ENCODE measurements at regions not wholly inside any gene's neighbourhood (a gene's known extent, or its start where the extent isn't known, plus 50 kb on each side); places are given as distances from the start of the nearest gene placed in this dataset.

DNA sequence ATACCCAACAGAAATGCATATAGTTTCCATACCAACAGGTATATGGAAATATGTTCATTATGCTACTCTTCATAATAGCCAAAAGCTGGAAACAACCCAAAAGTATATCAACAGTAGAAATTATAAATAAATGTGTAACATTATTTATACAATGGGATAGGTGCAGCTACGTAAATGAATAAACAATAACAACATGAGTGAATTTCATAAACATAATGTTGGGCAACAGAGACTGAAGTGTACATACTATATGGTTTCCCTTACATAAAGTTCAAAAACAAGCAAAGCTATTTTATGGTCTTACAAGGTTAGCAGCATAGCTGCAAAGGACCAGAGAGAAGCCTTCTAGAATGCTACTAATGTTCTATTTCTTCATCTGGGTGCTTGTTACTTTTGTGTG, 305.0 kb downstream of the INSC start:
- Histone ChIP-seq H3K4me2 (no peak overlapping the region), H3F3A (replicated peaks; ENCODE audit: low read depth) (no peaks in the 10 kb centered on the region), H3K27ac (ENCODE audit: low read depth) (no peak overlapping the region), H3K4me1 (ENCODE audit: insufficient read depth) (no peaks in the 10 kb centered on the region; the same call in 1 of the 2 replicates), H2AFZ (no peak overlapping the region), H3K79me2 (replicated peaks; ENCODE audit: insufficient read depth) (no peaks in the 10 kb centered on the region), H3K9me2 (ENCODE audit: insufficient read depth) (no peaks in the 10 kb centered on the region), H3K4me3 (no peak overlapping the region), H3K36me3 (ENCODE audit: insufficient read depth) (no peaks in the 10 kb centered on the region), H4K20me1 (replicated peaks; ENCODE audit: insufficient read depth) (no peaks in the 10 kb centered on the region), H3K27me3 (ENCODE audit: insufficient read depth) (no peaks in the 10 kb centered on the region)
- ATAC-seq (no peak), DNase-seq (ENCODE audit: low spot score) (no peak)
- Mint-ChIP-seq H3K36me3 (ENCODE audit: low read depth) (no peaks in the 10 kb centered on the region), H3K27ac (no peak overlapping the region), H3K4me1 (peaks cover 11% of the 10 kb centered on the region), H3K27me3 (ENCODE audit: insufficient read depth, low read depth, poor library complexity) (no peaks in the 10 kb centered on the region), H3K4me3 (no peak overlapping the region), H3K9me3 (no peaks in the 10 kb centered on the region; the same call in 1 of the 3 replicates)
- TF ChIP-seq, protein P1, sequence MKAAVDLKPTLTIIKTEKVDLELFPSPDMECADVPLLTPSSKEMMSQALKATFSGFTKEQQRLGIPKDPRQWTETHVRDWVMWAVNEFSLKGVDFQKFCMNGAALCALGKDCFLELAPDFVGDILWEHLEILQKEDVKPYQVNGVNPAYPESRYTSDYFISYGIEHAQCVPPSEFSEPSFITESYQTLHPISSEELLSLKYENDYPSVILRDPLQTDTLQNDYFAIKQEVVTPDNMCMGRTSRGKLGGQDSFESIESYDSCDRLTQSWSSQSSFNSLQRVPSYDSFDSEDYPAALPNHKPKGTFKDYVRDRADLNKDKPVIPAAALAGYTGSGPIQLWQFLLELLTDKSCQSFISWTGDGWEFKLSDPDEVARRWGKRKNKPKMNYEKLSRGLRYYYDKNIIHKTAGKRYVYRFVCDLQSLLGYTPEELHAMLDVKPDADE (IDR thresholded peaks at IDR 0.05) = no peak
- no peak for TF ChIP-seq STAT1 (IDR thresholded peaks at IDR 0.05; ENCODE audit: unreplicated experiment)
- no peak for TF ChIP-seq NANOG (IDR thresholded peaks at IDR 0.05; ENCODE audit: borderline replicate concordance)
- TF ChIP-seq ZNF331 (CRISPR knock-in tag; IDR thresholded peaks at IDR 0.05; ENCODE audit: low read depth) = no peak
- TF ChIP-seq ZNF114 (CRISPR knock-in tag; IDR thresholded peaks at IDR 0.05) = no peak
- TF ChIP-seq, protein P2, sequence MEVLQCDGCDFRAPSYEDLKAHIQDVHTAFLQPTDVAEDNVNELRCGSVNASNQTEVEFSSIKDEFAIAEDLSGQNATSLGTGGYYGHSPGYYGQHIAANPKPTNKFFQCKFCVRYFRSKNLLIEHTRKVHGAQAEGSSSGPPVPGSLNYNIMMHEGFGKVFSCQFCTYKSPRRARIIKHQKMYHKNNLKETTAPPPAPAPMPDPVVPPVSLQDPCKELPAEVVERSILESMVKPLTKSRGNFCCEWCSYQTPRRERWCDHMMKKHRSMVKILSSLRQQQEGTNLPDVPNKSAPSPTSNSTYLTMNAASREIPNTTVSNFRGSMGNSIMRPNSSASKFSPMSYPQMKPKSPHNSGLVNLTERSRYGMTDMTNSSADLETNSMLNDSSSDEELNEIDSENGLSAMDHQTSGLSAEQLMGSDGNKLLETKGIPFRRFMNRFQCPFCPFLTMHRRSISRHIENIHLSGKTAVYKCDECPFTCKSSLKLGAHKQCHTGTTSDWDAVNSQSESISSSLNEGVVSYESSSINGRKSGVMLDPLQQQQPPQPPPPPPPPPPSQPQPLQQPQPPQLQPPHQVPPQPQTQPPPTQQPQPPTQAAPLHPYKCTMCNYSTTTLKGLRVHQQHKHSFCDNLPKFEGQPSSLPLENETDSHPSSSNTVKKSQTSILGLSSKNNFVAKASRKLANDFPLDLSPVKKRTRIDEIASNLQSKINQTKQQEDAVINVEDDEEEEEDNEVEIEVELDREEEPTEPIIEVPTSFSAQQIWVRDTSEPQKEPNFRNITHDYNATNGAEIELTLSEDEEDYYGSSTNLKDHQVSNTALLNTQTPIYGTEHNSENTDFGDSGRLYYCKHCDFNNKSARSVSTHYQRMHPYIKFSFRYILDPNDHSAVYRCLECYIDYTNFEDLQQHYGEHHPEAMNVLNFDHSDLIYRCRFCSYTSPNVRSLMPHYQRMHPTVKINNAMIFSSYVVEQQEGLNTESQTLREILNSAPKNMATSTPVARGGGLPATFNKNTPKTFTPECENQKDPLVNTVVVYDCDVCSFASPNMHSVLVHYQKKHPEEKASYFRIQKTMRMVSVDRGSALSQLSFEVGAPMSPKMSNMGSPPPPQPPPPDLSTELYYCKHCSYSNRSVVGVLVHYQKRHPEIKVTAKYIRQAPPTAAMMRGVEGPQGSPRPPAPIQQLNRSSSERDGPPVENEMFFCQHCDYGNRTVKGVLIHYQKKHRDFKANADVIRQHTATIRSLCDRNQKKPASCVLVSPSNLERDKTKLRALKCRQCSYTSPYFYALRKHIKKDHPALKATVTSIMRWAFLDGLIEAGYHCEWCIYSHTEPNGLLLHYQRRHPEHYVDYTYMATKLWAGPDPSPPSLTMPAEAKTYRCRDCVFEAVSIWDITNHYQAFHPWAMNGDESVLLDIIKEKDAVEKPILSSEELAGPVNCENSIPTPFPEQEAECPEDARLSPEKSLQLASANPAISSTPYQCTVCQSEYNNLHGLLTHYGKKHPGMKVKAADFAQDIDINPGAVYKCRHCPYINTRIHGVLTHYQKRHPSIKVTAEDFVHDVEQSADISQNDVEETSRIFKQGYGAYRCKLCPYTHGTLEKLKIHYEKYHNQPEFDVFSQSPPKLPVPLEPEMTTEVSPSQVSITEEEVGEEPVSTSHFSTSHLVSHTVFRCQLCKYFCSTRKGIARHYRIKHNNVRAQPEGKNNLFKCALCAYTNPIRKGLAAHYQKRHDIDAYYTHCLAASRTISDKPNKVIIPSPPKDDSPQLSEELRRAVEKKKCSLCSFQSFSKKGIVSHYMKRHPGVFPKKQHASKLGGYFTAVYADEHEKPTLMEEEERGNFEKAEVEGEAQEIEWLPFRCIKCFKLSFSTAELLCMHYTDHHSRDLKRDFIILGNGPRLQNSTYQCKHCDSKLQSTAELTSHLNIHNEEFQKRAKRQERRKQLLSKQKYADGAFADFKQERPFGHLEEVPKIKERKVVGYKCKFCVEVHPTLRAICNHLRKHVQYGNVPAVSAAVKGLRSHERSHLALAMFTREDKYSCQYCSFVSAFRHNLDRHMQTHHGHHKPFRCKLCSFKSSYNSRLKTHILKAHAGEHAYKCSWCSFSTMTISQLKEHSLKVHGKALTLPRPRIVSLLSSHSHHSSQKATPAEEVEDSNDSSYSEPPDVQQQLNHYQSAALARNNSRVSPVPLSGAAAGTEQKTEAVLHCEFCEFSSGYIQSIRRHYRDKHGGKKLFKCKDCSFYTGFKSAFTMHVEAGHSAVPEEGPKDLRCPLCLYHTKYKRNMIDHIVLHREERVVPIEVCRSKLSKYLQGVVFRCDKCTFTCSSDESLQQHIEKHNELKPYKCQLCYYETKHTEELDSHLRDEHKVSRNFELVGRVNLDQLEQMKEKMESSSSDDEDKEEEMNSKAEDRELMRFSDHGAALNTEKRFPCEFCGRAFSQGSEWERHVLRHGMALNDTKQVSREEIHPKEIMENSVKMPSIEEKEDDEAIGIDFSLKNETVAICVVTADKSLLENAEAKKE (CRISPR knock-in tag; IDR thresholded peaks at IDR 0.05) = no peak
- no peak for TF ChIP-seq CREB1 (CRISPR knock-in tag; IDR thresholded peaks at IDR 0.05; ENCODE audit: low read depth)
- TF ChIP-seq, protein P3, sequence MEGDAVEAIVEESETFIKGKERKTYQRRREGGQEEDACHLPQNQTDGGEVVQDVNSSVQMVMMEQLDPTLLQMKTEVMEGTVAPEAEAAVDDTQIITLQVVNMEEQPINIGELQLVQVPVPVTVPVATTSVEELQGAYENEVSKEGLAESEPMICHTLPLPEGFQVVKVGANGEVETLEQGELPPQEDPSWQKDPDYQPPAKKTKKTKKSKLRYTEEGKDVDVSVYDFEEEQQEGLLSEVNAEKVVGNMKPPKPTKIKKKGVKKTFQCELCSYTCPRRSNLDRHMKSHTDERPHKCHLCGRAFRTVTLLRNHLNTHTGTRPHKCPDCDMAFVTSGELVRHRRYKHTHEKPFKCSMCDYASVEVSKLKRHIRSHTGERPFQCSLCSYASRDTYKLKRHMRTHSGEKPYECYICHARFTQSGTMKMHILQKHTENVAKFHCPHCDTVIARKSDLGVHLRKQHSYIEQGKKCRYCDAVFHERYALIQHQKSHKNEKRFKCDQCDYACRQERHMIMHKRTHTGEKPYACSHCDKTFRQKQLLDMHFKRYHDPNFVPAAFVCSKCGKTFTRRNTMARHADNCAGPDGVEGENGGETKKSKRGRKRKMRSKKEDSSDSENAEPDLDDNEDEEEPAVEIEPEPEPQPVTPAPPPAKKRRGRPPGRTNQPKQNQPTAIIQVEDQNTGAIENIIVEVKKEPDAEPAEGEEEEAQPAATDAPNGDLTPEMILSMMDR (conservative IDR thresholded peaks at IDR 0.05; ENCODE audit: low read depth in 2 of 2) = no peak
- no peak for TF ChIP-seq JUNB (IDR thresholded peaks at IDR 0.05; ENCODE audit: unreplicated experiment)
- TF ChIP-seq, protein P4, sequence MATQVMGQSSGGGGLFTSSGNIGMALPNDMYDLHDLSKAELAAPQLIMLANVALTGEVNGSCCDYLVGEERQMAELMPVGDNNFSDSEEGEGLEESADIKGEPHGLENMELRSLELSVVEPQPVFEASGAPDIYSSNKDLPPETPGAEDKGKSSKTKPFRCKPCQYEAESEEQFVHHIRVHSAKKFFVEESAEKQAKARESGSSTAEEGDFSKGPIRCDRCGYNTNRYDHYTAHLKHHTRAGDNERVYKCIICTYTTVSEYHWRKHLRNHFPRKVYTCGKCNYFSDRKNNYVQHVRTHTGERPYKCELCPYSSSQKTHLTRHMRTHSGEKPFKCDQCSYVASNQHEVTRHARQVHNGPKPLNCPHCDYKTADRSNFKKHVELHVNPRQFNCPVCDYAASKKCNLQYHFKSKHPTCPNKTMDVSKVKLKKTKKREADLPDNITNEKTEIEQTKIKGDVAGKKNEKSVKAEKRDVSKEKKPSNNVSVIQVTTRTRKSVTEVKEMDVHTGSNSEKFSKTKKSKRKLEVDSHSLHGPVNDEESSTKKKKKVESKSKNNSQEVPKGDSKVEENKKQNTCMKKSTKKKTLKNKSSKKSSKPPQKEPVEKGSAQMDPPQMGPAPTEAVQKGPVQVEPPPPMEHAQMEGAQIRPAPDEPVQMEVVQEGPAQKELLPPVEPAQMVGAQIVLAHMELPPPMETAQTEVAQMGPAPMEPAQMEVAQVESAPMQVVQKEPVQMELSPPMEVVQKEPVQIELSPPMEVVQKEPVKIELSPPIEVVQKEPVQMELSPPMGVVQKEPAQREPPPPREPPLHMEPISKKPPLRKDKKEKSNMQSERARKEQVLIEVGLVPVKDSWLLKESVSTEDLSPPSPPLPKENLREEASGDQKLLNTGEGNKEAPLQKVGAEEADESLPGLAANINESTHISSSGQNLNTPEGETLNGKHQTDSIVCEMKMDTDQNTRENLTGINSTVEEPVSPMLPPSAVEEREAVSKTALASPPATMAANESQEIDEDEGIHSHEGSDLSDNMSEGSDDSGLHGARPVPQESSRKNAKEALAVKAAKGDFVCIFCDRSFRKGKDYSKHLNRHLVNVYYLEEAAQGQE (IDR thresholded peaks at IDR 0.05; ENCODE audit: unreplicated experiment) = no peak
- no peak for TF ChIP-seq POLR2AphosphoS5 (IDR thresholded peaks at IDR 0.05; ENCODE audit: low read depth)
- TF ChIP-seq EZH2 (IDR thresholded peaks at IDR 0.05; ENCODE audit: low read depth, unreplicated experiment) = no peak
- no peak for TF ChIP-seq EZH2phosphoT487 (IDR thresholded peaks at IDR 0.05; ENCODE audit: unreplicated experiment)
